CD14-positive monocyte (primary cell): ENCODE measurements at regions not wholly inside any gene's neighbourhood (a gene's known extent, or its start where the extent isn't known, plus 50 kb on each side); places are given as distances from the start of the nearest gene placed in this dataset.

Source experiments
- DNase-seq, 3 donors: peaks; one replicate each; pipeline ENCODE4 v3.0.0-alpha.2; 2011 to 2022
- H2AFZ ChIP-seq: 2 replicates; pipeline ENCODE4 v1.6.0; 2012; ENCODE audit warnings: mild to moderate bottlenecking, low read depth, low read length, inconsistent platforms; ENCODE audit not compliant: insufficient read depth, poor library complexity, severe bottlenecking
- H3K27ac ChIP-seq, 2 donors: 1 replicate in 1 of 2; 2 replicates in 1 of 2; pipeline ENCODE4 v1.5.1; 2012 to 2013; ENCODE audit warnings: low read length in 2 of 2, control low read depth in 1 of 2, inconsistent platforms in 1 of 2, low read depth in 1 of 2, mild to moderate bottlenecking in 1 of 2
- H3K27me3 ChIP-seq, 2 donors: one replicate each; pipeline versions ENCODE4 v1.6.0 to v1.6.1; 2011 to 2013; ENCODE audit warnings: low read length in 2 of 2; ENCODE audit not compliant: control insufficient read depth in 2 of 2, insufficient read depth in 2 of 2
- H3K36me3 ChIP-seq, 2 donors: replicated peaks in 1 of 2; 1 replicate in 1 of 2; 2 replicates in 1 of 2; pipeline versions ENCODE4 v1.5.1 to v1.6.1; 2012 to 2013; ENCODE audit warnings: low read length in 2 of 2, control low read depth in 1 of 2, inconsistent platforms in 1 of 2, mild to moderate bottlenecking in 1 of 2; ENCODE audit not compliant: insufficient read depth in 2 of 2, control insufficient read depth in 1 of 2
- H3K4me1 ChIP-seq, 2 donors: 1 replicate in 1 of 2; 2 replicates in 1 of 2; pipeline versions ENCODE4 v1.5.1 to v1.6.1; 2012 to 2013; ENCODE audit warnings: low read length in 2 of 2, control low read depth in 1 of 2, inconsistent platforms in 1 of 2, mild to moderate bottlenecking in 1 of 2, moderate library complexity in 1 of 2; ENCODE audit not compliant: insufficient read depth in 2 of 2, control insufficient read depth in 1 of 2
- H3K4me2 ChIP-seq: replicated peaks from 2 replicates; pipeline ENCODE3; 2012; ENCODE audit warnings: low read length, moderate library complexity, mild to moderate bottlenecking; ENCODE audit not compliant: poor library complexity, severe bottlenecking; ENCODE audit errors: extremely low read depth
- H3K4me3 ChIP-seq, 3 experiments: fragments of 200-600 bp in 1 of 3; sonication (generic) in 1 of 3; replicated peaks in 1 of 3; 1 replicate in 2 of 3; 2 replicates in 1 of 3; pipeline ENCODE4 v1.5.1; 2011 to 2013; ENCODE audit warnings: low read length in 3 of 3, mild to moderate bottlenecking in 3 of 3, control low read depth in 2 of 3, low read depth in 2 of 3, inconsistent platforms in 1 of 3, moderate library complexity in 1 of 3
- H3K79me2 ChIP-seq: 2 replicates; pipeline ENCODE4 v1.6.0; 2012; ENCODE audit warnings: mild to moderate bottlenecking, control low read depth, inconsistent platforms, low read length, moderate library complexity; ENCODE audit not compliant: insufficient read depth
- H3K9ac ChIP-seq: 2 replicates; pipeline ENCODE4 v1.6.0; 2017; ENCODE audit warnings: low read length, mild to moderate bottlenecking; ENCODE audit not compliant: insufficient read depth, poor library complexity, severe bottlenecking
- H3K9me3 ChIP-seq, 2 donors: replicated peaks in 1 of 2; 1 replicate in 1 of 2; 2 replicates in 1 of 2; pipeline versions ENCODE4 v1.5.1 to v1.6.1; 2012 to 2013; ENCODE audit warnings: low read length in 2 of 2, control low read depth in 1 of 2; ENCODE audit not compliant: control insufficient read depth in 1 of 2, insufficient read depth in 1 of 2
- H4K20me1 ChIP-seq: 2 replicates; pipeline ENCODE4 v1.6.0; 2012; ENCODE audit warnings: mild to moderate bottlenecking, low read length, control low read depth, moderate library complexity; ENCODE audit not compliant: insufficient read depth
- H3K27ac Mint-ChIP-seq, 7 donors: one replicate each; pipeline ENCODE4 v1.8.0; 2020; ENCODE audit warnings: mild to moderate bottlenecking in 7 of 7, mixed read lengths in 7 of 7, moderate library complexity in 6 of 7, inconsistent platforms in 2 of 7
- H3K27me3 Mint-ChIP-seq, 3 donors: one replicate each; pipeline ENCODE4 v1.8.0; 2021 to 2022; ENCODE audit warnings: low read depth in 3 of 3, mild to moderate bottlenecking in 3 of 3, mixed read lengths in 3 of 3, moderate library complexity in 3 of 3, inconsistent platforms in 1 of 3
- H3K36me3 Mint-ChIP-seq, 2 donors: one replicate each; pipeline ENCODE4 v1.8.0; 2020; ENCODE audit warnings: mixed read lengths in 2 of 2, inconsistent platforms in 1 of 2, mild to moderate bottlenecking in 1 of 2
- H3K4me1 Mint-ChIP-seq: one replicate; pipeline ENCODE4 v1.8.0; 2020; ENCODE audit warnings: mild to moderate bottlenecking, mixed read lengths
- H3K4me3 Mint-ChIP-seq, 2 donors: one replicate each; pipeline ENCODE4 v1.8.0; 2020; ENCODE audit warnings: mild to moderate bottlenecking in 2 of 2, mixed read lengths in 2 of 2, moderate library complexity in 1 of 2
- H3K9me3 Mint-ChIP-seq, 7 donors: one replicate each; pipeline ENCODE4 v1.8.0; 2020 to 2022; ENCODE audit warnings: mixed read lengths in 7 of 7, mild to moderate bottlenecking in 6 of 7, moderate library complexity in 6 of 7, inconsistent platforms in 2 of 7
- CTCF ChIP-seq: fragments of 200-600 bp; IDR thresholded peaks from one replicate; pipeline ENCODE4 v1.8.0; 2022; ENCODE audit warnings: antibody characterized with exemption, mild to moderate bottlenecking
- WGBS: methylation state at CpG from one replicate; pipeline ENCODE4 v1.1.5; 2013; ENCODE audit warnings: missing lambda C conversion rate; ENCODE audit not compliant: insufficient coverage; 5-methylcytosine and 5-hydroxymethylcytosine counted together
- intact Hi-C, 2 donors: fragments of 100-400 bp; cut with micrococcal nuclease; formaldehyde crosslinking; loops; one replicate each; pipeline versions ENCODE4 v1.15.0 to v1.15.1; 2023

GRCh38 chr4:11042760-11043159, 358.2 kb upstream of the CLNK start:
- H3K4me3 Mint-ChIP-seq: no peak overlapping the region
- intact Hi-C loops: no loop called here
- no peaks in the 10 kb centered on the region for H3K36me3 ChIP-seq

GRCh38 chr4:11039634-11040131, 355.1 kb upstream of the CLNK start:
- no peak overlapping the region for H3K27ac ChIP-seq
- Mint-ChIP-seq H3K27me3 (peaks cover 0 to 2% (median 0%) of the 10 kb centered on the region in 3 donors), H3K27ac (no peak overlapping the region), H3K36me3 (no peaks in the 10 kb centered on the region), H3K4me3 (no peak overlapping the region), H3K9me3 (peaks cover 0 to 9% (median 4%) of the 10 kb centered on the region in 7 donors), H3K4me1 (no peaks in the 10 kb centered on the region)
- intact Hi-C loops: no loop called here
- H3K4me3 ChIP-seq: no peak overlapping the region
- no peak overlapping the region for H2AFZ ChIP-seq
- 66% methylated on average over 7 of the region's 8 CpGs for WGBS
- no peak for TF ChIP-seq CTCF
- no peaks in the 10 kb centered on the region for H3K79me2 ChIP-seq
- H3K27me3 ChIP-seq: no peaks in the 10 kb centered on the region
- no peak overlapping the region for H3K4me2 ChIP-seq
- H3K9me3 ChIP-seq: no peaks in the 10 kb centered on the region
- no peaks in the 10 kb centered on the region for H3K4me1 ChIP-seq
- no peaks in the 10 kb centered on the region for H4K20me1 ChIP-seq
- H3K9ac ChIP-seq: no peak overlapping the region
- no peak for DNase-seq
- H3K36me3 ChIP-seq: no peaks in the 10 kb centered on the region

More at GRCh38 chr4:11042760-11043159, 358.2 kb upstream of the CLNK start:
- H4K20me1 ChIP-seq: no peaks in the 10 kb centered on the region
- DNase-seq: no peak
- Mint-ChIP-seq H3K27ac (no peak overlapping the region), H3K36me3 (no peaks in the 10 kb centered on the region), H3K27me3 (peaks cover 0 to 2% (median 2%) of the 10 kb centered on the region in 3 donors), H3K9me3 (peaks cover under 1 to 16% (median 6%) of the 10 kb centered on the region in 7 donors), H3K4me1 (no peaks in the 10 kb centered on the region)
- no peak overlapping the region for H3K4me2 ChIP-seq
- H2AFZ ChIP-seq: no peak overlapping the region
- H3K4me1 ChIP-seq: no peaks in the 10 kb centered on the region
- no peak for TF ChIP-seq CTCF
- peaks cover 0 to 4% of the 10 kb centered on the region in 2 donors for H3K9me3 ChIP-seq
- H3K79me2 ChIP-seq: no peaks in the 10 kb centered on the region
- H3K27ac ChIP-seq: no peak overlapping the region
- no peak overlapping the region for H3K4me3 ChIP-seq
- no peak overlapping the region for H3K9ac ChIP-seq
- 100% methylated on average over 1 of the region's 3 CpGs for WGBS
- no peaks in the 10 kb centered on the region for H3K27me3 ChIP-seq
